NCI-H1417 (cell line): ENCODE measurements at regions not wholly inside any gene's neighbourhood (a gene's known extent, or its start where the extent isn't known, plus 50 kb on each side); places are given as distances from the start of the nearest gene placed in this dataset.

Experiments used
- DNase-seq, 3 experiments: peaks; one replicate each; lab custom pipeline; 2025; lab: John Stamatoyannopoulos, UW

DNA sequence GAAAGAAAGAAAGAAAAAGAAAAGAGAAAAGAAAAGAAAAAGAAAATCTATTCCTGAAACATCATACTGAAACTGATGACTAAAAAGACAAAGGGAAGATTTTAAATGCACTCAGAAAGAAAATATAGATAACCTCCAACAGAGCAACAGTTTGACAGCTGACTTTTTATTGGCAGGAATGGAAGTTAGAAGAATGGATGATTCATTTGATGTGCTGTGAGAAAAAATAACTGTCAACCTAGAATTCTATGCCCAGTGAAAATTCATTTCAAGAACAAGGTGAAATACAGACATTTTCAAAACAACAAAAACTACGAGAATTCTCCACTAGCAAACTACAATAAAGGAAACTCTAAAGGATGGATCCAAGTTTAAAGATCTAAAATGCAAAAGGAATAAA is 50.5 kb upstream of the HSPA12A start:
- no peak for DNase-seq

DNA sequence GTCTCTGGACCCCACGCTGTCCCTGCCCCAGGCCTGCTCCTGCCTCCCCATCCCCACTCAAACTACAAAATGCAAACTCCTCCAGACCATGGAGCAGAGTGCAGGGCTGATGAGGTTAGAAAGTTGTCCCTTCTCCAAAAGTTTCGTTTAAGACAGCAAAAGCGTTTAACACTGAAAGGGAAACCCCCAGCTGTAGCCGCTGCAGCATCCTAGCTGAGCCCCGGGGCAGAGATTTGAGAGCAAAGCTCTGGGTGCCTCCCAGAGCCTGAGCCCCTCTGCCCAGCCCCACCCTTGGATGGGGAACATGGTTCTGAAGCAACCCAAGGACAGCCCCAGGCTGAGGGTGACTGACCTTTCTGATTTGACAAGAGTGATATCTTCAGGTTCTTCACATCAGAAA is 52.8 kb upstream of the ENO4 start:
- no peak for DNase-seq

DNA sequence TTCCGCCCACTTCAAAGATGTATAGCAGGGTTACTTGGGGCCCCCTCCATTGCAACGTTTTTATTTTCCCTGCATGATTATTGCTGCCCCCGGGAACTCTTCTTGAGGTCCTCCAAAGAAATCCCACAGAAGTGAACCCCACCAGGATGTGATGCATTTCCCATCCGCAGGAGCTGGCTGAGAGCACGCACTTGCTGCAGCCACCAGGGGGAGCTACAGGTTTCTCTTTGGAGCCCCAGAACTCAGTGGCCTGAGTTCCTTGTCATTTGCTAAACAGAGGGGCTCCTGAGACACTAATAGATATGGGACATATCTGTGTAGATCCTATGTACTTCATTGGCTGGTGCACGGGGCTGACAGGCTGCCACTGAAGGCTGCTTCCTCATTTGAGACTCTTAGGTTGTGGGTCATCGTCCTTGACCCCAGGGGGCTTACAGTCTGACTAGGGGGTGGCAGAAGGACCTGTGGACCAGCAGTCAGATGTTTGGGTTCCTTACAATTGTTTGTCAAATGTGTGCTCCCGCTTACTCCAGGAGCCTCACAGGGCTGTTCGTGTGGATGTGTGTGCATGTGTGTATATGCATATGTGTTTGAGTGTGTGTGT is 52.3 kb upstream of the ENO4 start:
- peak; percentile 56 to 81 (median 75) for DNase-seq

DNA sequence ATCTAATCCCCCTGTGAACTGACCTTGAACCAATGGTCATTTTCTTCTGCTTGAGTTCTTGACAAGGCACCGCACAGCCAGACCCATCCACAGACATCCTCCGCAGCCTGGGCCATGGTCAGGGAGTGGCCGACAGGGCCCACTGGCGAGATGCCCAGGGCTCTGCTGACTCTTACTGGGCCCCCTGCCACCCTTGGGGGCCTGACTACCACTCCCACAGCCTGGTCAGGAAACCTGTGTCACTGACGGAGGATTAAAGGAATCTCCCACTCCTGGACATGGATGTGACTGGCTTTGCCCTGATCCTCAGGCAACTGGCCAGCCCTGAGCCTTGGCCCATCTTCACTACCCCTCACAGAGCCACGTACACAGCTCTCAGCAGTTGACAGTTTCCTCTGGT is 50.4 kb upstream of the ENO4 start:
- no peak for DNase-seq
